Mesendoderm (in vitro differentiated cells): ENCODE measurements at regions not wholly inside any gene's neighbourhood (a gene's known extent, or its start where the extent isn't known, plus 50 kb on each side); places are given as distances from the start of the nearest gene placed in this dataset.
A peak's percentile ranks its signal among the peaks of the same experiment; 100 is the strongest.

Source experiments
- DNase-seq: peaks from one replicate; pipeline ENCODE4 v3.0.0; 2013
- H2AK5ac ChIP-seq: 2 replicates; pipeline ENCODE4 v1.6.1; 2013; ENCODE audit warnings: low read length, inconsistent platforms
- H2BK120ac ChIP-seq: 2 replicates; pipeline ENCODE4 v1.6.1; 2013; ENCODE audit warnings: low read depth, mild to moderate bottlenecking, low read length, moderate library complexity, mixed read lengths
- H2BK15ac ChIP-seq: replicated peaks from 2 replicates; pipeline ENCODE4 v1.6.1; 2013; ENCODE audit warnings: low read depth, mild to moderate bottlenecking, moderate library complexity
- H2BK5ac ChIP-seq: 2 replicates; pipeline ENCODE4 v1.6.1; 2013; ENCODE audit warnings: low read length, inconsistent platforms
- H3K18ac ChIP-seq: 2 replicates; pipeline ENCODE4 v1.6.1; 2013; ENCODE audit warnings: mild to moderate bottlenecking, low read length, mixed read lengths
- H3K23ac ChIP-seq: one replicate; pipeline ENCODE4 v1.6.1; 2013; ENCODE audit warnings: low read length
- H3K27ac ChIP-seq: 2 replicates; pipeline ENCODE4 v1.5.1; 2013; ENCODE audit warnings: low read depth, mild to moderate bottlenecking, inconsistent platforms, low read length, moderate library complexity
- H3K27me3 ChIP-seq: 2 replicates; pipeline ENCODE4 v1.6.1; 2013; ENCODE audit warnings: low read length, control low read depth, mild to moderate bottlenecking, inconsistent platforms; ENCODE audit not compliant: insufficient read depth, poor library complexity
- H3K36me3 ChIP-seq: 2 replicates; pipeline ENCODE4 v1.6.1; 2013; ENCODE audit warnings: low read length, inconsistent platforms; ENCODE audit not compliant: control insufficient read depth, insufficient read depth
- H3K4ac ChIP-seq: one replicate; pipeline ENCODE4 v1.6.1; 2013; ENCODE audit warnings: low read depth, mild to moderate bottlenecking, low read length, moderate library complexity
- H3K4me1 ChIP-seq: 2 replicates; pipeline ENCODE4 v1.6.1; 2013; ENCODE audit warnings: low read depth, low read length, inconsistent platforms; ENCODE audit not compliant: control insufficient read depth
- H3K4me2 ChIP-seq: 2 replicates; pipeline ENCODE4 v1.6.1; 2013; ENCODE audit warnings: low read length
- H3K4me3 ChIP-seq: 2 replicates; pipeline ENCODE4 v1.5.1; 2013; ENCODE audit warnings: mild to moderate bottlenecking, low read length
- H3K56ac ChIP-seq: one replicate; pipeline ENCODE4 v1.6.1; 2013; ENCODE audit warnings: low read length
- H3K79me1 ChIP-seq: 2 replicates; pipeline ENCODE4 v1.6.1; 2013; ENCODE audit warnings: low read length, inconsistent platforms
- H3K79me2 ChIP-seq: 2 replicates; pipeline ENCODE4 v1.6.1; 2013; ENCODE audit warnings: mild to moderate bottlenecking, low read length; ENCODE audit not compliant: control insufficient read depth, insufficient read depth
- H3K9ac ChIP-seq: 2 replicates; pipeline ENCODE4 v1.6.1; 2013; ENCODE audit warnings: low read length, inconsistent platforms
- H4K5ac ChIP-seq: one replicate; pipeline ENCODE4 v1.6.1; 2013; ENCODE audit warnings: low read length
- H4K8ac ChIP-seq: one replicate; pipeline ENCODE4 v1.6.1; 2013; ENCODE audit warnings: low read depth, mild to moderate bottlenecking, control low read depth, low read length, moderate library complexity
- WGBS: extraction: QIAGEN DNeasy Blood & Tissue Kit; methylation state at CpG from one replicate; pipeline ENCODE4 v1.1.7; 2013; ENCODE audit warnings: low lambda C conversion rate, missing lambda C conversion rate; ENCODE audit not compliant: insufficient coverage; ENCODE audit errors: extremely low coverage; 5-methylcytosine and 5-hydroxymethylcytosine counted together

DNA sequence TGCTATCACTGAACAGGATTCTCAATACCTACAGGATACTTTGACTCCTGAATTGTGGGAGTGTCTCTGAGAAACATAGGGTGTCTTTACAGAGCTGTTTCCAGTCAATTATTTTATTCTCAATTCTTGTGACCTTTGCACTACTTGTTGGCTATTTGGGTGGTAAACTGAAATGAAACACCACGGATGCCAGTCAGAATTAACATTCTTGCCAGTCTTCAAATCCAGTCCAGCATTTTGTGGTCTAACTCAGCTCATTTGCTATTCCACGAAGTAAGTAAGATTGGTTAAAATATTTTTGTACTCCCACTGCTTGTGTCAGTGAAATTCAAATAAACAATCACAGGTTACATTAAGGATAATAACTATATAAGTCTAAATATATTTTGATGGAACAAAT, 197.9 kb downstream of the ANKRD50 start:
- no peak overlapping the region for H2BK15ac ChIP-seq

DNA sequence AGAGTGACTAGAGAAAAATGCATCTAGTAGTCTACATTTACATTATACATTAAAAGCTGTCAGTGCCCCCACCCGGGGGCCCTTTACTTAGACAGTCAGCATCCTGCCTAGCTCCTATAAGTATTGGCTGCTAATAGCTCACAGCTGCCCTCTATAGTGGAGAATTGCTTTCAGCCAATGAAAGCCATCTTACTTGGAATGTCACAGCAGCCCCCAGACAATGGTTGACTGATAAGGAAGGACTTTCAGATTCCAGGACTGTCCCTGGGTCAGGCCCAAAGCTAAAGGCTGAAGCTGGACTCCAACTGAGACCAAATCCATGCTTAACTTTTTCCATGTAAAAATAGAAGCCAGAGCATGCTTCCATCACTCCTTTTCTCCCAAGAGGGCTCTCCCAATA, 196.9 kb downstream of the ANKRD50 start:
- Histone ChIP-seq H3K56ac (no peak overlapping the region), H3K4me1 (no peaks in the 10 kb centered on the region), H3K36me3 (no peaks in the 10 kb centered on the region), H3K4me3 (no peak overlapping the region), H3K9ac (no peak overlapping the region), H3K18ac (no peak overlapping the region), H2AK5ac (no peak overlapping the region), H4K5ac (no peak overlapping the region), H3K4me2 (no peak overlapping the region), H2BK15ac (no peak overlapping the region), H3K4ac (no peak overlapping the region), H4K8ac (no peak overlapping the region), H3K79me2 (no peaks in the 10 kb centered on the region), H3K79me1 (no peaks in the 10 kb centered on the region), H3K23ac (no peak overlapping the region), H3K27ac (no peak overlapping the region), H2BK5ac (no peak overlapping the region), H2BK120ac (no peak overlapping the region), H3K27me3 (no peaks in the 10 kb centered on the region)
- no CpG with 5 or more reads among the region's 1 CpG for WGBS
- peak; percentile 93 for DNase-seq

More for the DNA sequence above, 197.9 kb downstream of the ANKRD50 start:
- Histone ChIP-seq H3K4me1 (no peaks in the 10 kb centered on the region), H2AK5ac (no peak overlapping the region), H3K23ac (no peak overlapping the region), H3K27me3 (no peaks in the 10 kb centered on the region), H4K5ac (no peak overlapping the region), H3K27ac (no peak overlapping the region), H3K79me1 (no peaks in the 10 kb centered on the region), H4K8ac (no peak overlapping the region), H3K18ac (no peak overlapping the region), H3K56ac (no peak overlapping the region), H3K79me2 (no peaks in the 10 kb centered on the region), H3K9ac (no peak overlapping the region), H3K36me3 (no peaks in the 10 kb centered on the region), H3K4me3 (no peak overlapping the region), H2BK5ac (no peak overlapping the region), H2BK120ac (no peak overlapping the region), H3K4me2 (no peak overlapping the region), H3K4ac (no peak overlapping the region)
- no peak for DNase-seq
- WGBS = no CpG with 5 or more reads among the region's 2 CpGs

GRCh38 chr4:124519196-124519595, 193.3 kb downstream of the ANKRD50 start:
- WGBS = no CpG with 5 or more reads among the region's 1 CpG
- no peak overlapping the region for H3K23ac ChIP-seq
- H2AK5ac ChIP-seq = no peak overlapping the region
- H2BK120ac ChIP-seq = no peak overlapping the region
- H4K8ac ChIP-seq = no peak overlapping the region
- no peak overlapping the region for H3K9ac ChIP-seq
- H3K18ac ChIP-seq = no peak overlapping the region
- no peak for DNase-seq
- H3K36me3 ChIP-seq = no peaks in the 10 kb centered on the region
- H2BK15ac ChIP-seq = no peak overlapping the region
- no peak overlapping the region for H3K27ac ChIP-seq
- H3K56ac ChIP-seq = no peak overlapping the region
- no peak overlapping the region for H3K4me2 ChIP-seq
- H4K5ac ChIP-seq = no peak overlapping the region
- H3K4ac ChIP-seq = no peak overlapping the region
- H2BK5ac ChIP-seq = no peak overlapping the region
- no peaks in the 10 kb centered on the region for H3K79me2 ChIP-seq
- no peaks in the 10 kb centered on the region for H3K79me1 ChIP-seq
- no peak overlapping the region for H3K4me3 ChIP-seq
- H3K27me3 ChIP-seq = no peaks in the 10 kb centered on the region
- H3K4me1 ChIP-seq = no peaks in the 10 kb centered on the region

DNA sequence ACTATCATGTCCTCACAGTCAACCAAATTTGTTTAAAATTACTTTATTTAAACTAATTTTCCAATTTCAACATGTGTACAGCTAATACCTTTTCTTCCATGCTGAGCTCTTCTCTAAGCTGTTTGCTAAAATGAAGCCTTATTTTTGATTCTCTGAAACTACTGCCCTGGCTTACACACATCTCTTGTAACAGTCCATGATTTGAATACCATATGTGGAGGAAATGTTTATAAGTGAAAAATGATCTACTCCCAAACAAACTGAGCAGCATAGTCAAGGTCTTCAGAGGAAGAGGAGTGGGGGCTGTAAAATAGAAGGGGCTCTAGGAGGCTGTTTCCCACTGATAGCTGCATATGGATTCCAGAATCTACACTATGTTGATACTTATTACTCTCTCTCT, 188.7 kb downstream of the ANKRD50 start:
- Histone ChIP-seq H3K4me3 (no peak overlapping the region), H2BK120ac (no peak overlapping the region), H3K4me2 (no peak overlapping the region), H2AK5ac (no peak overlapping the region), H3K4me1 (no peaks in the 10 kb centered on the region), H2BK15ac (no peak overlapping the region), H2BK5ac (no peak overlapping the region), H3K27me3 (no peaks in the 10 kb centered on the region), H3K9ac (no peak overlapping the region), H3K18ac (no peak overlapping the region), H3K36me3 (no peaks in the 10 kb centered on the region), H3K27ac (no peak overlapping the region), H4K5ac (no peak overlapping the region), H3K79me2 (no peaks in the 10 kb centered on the region), H3K56ac (no peak overlapping the region), H3K23ac (no peak overlapping the region), H3K79me1 (no peaks in the 10 kb centered on the region), H4K8ac (no peak overlapping the region), H3K4ac (no peak overlapping the region)
- no peak for DNase-seq

DNA sequence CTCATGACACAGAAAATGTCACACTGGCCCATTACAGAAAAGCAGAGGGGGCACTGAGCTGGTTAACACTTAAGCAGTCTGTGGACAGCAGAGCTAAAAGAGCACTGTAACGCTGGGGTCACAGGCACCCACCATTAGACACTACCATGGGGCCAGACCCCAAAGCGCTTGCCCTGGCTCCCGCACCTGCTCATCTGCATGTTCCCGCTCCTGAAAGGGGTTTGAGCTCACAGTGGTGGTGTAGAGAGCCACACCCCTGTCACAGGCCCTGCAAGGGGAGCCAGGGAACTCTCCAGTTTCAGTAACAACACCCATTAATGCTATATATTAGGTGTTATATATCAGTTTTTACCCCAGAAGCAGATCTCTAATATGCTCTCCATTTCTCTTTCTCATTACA, 187.0 kb downstream of the ANKRD50 start:
- Histone ChIP-seq H2AK5ac (no peak overlapping the region), H3K9ac (no peak overlapping the region), H3K27me3 (no peaks in the 10 kb centered on the region), H3K4ac (no peak overlapping the region), H3K4me1 (no peaks in the 10 kb centered on the region), H3K18ac (no peak overlapping the region), H3K23ac (no peak overlapping the region), H3K36me3 (no peaks in the 10 kb centered on the region), H2BK120ac (no peak overlapping the region), H3K79me2 (no peaks in the 10 kb centered on the region), H3K56ac (no peak overlapping the region), H3K27ac (no peak overlapping the region), H2BK5ac (no peak overlapping the region), H3K79me1 (no peaks in the 10 kb centered on the region), H4K8ac (no peak overlapping the region), H3K4me2 (no peak overlapping the region), H4K5ac (no peak overlapping the region), H2BK15ac (no peak overlapping the region), H3K4me3 (no peak overlapping the region)
- DNase-seq = no peak
- no CpG with 5 or more reads among the region's 4 CpGs for WGBS

GRCh38 chr4:124526331-124526730, 186.2 kb downstream of the ANKRD50 start:
- Histone ChIP-seq H3K79me2 (no peaks in the 10 kb centered on the region), H2BK5ac (no peak overlapping the region), H3K4me2 (no peak overlapping the region), H3K23ac (no peak overlapping the region), H3K36me3 (no peaks in the 10 kb centered on the region), H2BK15ac (no peak overlapping the region), H2AK5ac (no peak overlapping the region), H3K18ac (no peak overlapping the region), H3K56ac (no peak overlapping the region), H2BK120ac (no peak overlapping the region), H3K79me1 (no peaks in the 10 kb centered on the region), H3K4ac (no peak overlapping the region), H4K5ac (no peak overlapping the region), H3K4me3 (no peak overlapping the region), H3K9ac (no peak overlapping the region), H3K27me3 (no peaks in the 10 kb centered on the region), H4K8ac (no peak overlapping the region), H3K27ac (no peak overlapping the region), H3K4me1 (no peaks in the 10 kb centered on the region)
- no peak for DNase-seq
- WGBS = no CpG with 5 or more reads among the region's 2 CpGs
